ENCODE measurements at regions not wholly inside any gene's neighbourhood (a gene's known extent, or its start where the extent isn't known, plus 50 kb on each side); places are given as distances from the start of the nearest gene placed in this dataset.

DNA sequence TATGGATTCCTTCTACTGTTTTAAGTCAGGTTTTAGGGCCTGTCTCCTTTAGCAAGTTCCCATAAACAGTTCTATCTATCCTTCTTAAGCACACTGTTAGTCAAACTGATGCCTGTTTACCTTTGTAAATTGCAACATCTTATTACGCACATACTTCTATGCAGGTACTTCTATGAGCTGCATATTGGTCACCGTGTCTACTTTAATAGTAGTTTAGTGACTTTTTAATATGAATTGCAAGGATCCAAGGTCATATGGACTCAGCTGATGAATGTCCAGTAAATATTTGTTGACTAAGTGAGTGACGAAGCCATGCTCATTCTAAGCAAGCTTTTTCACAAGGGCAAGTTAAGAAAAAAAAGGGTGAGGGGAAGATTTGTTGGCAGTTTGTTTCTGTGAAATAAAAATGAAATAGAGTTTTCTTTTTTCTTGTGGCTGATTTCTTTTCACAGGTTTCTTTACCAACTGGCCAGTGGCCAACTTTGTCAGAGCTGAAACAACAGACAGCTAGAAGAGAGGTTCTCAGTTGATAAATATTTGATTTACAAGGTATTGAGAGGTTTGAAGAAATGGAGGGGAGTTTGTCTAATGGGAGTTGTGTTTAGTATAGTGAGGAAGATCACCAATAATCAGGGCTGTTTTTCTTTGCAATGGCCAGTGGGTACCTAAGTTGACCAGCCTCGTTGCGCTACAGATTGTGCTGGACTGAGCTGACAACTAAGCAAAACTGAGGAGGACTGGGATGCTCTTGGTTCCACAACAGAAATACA, 141.1 kb downstream of the SLC15A5 start:
- DNase-seq = no peak

DNA sequence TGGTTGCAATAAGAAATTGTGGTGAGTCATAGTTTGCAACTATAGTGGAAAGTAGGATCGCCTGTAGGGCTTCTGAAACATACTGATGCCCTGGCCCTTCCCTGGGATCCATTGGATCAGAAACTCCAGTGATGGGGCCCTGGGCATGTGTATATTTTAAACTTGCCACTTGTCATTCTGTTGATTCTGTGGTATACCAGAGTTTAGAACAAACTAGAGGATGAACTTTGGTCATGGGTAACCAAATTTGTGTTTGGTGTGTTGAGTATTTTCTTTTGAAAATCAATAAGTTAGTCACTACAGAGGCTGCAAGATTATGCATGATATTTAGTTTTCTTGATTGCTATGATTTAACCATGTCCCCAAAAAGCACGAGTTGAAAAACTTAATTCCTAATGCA, 142.2 kb downstream of the SLC15A5 start:
- DNase-seq = no peak

DNA sequence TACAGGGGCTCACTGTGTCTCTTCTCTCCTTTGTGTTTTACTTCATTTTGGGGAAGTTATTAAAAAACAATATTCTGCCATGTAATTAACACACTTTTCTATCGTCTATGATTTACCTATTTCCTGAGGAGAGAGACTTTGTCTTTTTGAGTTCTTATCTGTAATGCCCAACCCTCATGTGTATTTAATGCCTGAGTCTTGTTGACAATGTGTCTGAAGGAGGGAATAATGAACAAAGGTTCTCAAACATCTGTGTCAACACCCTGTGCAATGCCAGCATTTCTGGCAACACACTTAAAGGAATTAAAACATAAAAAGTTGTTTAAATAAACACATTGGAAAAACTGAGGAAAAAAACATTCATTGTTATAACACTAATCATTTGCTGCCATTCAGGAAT, 147.1 kb downstream of the SLC15A5 start:
- no peak for DNase-seq

DNA sequence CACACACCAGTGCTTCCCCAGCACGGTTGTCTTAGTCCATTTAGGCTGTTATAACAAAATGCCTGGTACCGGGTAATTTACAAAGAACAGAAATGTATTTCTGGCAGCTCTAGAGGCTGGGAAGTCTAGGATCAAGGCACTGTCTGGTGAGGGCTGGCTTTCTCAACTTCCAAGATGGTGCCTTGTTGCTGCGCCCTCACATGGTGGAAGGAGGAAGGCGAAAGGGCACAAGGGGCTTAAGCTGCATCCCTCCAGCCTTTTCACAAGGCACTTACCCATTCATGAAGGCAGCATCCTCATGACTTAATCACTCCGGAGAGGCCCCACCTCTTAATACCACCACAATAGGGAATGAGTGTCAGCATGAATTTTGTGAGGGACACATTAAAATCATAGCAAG, 155.5 kb downstream of the SLC15A5 start:
- DNase-seq = no peak

DNA sequence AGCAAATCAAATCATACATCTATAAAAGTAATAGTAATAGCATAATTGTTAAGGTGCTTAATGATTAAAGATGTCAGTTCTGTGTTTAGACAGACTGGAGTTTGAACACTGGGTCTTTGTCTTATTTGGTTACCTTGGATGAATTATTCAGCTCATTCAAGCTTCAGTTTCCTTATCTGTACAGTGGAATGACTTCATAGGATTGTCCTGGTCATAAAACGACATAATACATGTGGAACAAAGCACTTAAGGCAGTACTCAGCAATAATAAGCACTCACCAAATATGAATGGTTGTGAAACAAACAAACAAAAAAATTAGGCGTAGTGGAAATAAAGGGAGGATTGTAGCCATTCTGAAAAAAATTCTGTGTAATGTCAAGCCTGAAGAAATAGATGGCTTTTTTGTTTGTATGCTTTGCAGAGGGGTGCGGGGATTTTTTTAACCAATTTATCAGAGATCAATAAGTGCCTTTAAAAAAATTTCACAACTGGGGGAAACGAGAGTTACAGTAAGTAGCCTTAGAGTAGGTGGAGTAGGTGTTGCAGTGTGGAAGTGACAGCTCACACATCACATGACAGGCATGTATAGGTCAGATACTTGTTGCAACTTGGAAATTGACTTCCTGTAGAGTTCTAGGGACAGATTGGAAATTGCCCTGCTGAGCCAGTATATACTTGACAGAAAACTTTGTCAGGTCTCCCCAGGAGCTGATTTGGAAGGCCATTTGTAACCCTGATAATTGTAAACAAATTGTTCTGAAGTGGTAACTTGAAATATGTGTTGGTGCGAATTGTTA, 157.7 kb downstream of the SLC15A5 start:
- no peak for DNase-seq

DNA sequence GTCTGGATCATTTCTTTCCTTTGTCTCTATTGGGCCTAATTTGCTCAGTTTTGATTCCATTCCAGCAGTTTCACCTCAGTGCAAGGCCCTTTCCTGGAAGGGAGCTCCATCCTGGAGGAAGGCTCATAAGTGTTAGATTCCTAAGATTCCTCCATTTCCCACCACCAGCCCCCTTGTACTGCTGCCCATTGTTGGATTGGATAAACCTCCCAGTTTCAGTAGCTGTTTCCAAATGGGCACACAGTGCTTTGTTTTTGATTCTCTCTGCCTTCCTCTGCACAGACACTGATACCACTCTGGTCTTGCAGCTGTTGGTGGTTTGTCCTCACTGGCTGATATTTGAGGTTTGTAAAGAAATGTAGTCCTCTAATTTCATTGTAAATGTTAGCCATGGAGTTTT, 158.9 kb downstream of the SLC15A5 start:
- DNase-seq = no peak

DNA sequence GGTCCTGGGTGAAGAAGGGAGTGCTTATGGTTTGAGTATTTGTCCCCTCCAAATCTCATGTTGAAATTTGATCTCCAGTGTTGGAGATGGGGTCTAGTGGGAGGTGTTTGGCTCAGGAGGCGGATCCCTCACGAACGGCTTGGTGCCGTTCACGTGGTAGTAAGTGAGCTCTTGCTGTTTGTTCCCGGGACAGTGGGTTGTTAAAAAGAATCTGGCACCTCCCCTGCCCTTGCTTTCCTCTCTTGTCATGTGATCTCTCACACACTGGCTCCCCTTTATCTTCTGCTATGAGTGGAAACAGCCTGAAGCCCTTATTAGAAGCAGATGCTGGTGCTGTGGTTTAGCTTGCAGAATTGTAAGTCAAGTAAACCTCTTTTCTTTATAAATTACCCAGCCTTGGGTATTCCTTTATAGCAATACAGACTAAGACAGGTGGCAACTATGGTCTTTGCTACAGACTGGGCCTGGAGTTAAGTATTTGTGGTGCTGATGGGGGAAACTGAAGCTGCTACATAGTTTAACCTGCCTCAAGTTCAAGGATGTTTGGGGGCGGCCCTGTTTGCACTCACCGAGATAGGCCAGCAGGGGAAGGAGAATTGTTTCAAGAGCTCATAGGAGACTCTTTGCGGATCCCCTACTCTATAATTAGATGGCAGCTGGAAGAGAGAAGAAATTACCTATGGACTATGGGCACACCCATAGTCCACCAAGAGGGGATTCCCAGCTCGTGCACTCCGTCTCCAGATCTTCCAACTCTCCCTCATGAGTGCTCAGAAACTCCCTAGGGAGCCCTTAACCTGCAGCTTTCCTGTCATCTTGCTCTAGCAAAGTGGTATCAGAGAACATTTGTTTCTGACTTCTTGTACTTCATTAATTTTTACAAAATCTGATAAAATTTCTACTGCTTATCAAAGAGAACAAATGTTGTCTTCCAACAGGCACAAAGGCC, 164.6 kb downstream of the SLC15A5 start:
- DNase-seq = peak; percentile 9

DNA sequence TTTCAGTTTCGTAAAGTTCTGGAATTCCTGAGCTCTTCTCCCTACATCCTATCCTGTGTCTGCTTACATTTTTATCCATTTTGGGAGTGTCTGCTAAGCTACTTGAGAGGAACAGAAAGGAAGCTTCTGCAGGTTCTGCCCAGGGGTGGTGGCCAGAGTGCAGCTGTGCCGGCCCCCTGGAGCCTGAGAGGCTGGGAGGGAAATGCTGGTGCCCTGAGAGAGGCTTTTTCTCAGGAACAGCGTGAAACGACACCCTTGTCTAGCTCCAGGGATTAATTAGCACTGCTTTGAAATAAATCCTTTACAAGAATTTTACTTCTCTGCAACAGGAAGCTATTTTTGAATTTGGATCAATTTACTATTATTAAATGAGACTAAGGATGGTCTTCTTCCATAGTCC, 165.4 kb downstream of the SLC15A5 start:
- DNase-seq = no peak

DNA sequence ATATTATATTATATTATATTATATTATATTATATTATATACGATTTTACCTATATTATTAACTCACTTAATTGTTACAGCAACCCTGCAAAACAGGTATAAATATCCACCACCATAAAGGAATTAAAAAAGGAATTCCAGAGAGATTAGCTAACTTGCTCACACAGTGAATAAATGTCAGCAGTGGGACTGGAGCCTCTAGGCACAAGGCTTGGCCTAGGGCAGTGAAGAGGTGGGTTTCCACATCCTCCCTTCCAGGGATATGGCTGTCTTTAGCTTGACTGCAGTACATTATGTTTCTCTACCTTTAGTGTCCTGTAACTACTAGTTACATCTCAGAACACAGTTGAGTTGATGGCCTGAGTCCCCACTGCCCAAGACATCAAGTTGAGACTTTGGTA, 166.9 kb downstream of the SLC15A5 start:
- DNase-seq = no peak

DNA sequence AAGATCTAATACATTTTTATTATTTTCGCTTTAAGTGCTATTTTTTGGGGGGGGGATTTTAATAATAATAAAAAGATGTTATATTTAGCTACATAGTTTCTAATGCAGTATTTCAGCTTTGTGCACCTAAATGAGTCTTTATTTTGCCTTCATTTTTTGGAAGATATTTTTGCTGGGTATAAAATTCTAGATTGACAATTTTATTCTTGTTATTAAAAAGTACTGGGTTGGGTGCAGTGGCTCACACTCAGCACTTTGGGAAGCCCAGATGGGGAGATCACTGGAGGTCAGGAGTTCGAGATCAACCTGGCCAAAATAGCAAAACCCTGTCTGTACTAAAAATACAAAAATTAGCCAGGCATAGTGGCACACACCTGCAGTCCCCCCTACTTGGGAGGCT, 173.6 kb downstream of the SLC15A5 start:
- DNase-seq = no peak

DNA sequence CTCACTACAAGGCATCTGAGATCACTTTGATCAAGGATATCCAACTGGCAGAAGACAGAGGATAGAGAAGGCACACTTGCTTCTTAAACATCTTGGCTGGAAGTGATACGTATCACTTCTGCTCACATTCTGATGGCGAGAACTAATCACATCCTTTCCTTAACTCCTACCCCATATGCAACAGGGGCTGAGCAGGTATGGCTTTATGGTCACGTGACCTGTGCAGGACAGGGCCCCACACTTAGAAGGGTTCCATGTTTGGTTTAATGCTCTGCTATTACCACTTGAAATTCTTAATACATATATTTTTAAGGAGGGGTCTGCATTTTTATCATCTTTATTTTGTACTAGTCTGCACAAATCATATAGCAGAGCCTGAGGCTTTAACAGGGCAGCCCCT, 177.3 kb downstream of the SLC15A5 start:
- DNase-seq = no peak

DNA sequence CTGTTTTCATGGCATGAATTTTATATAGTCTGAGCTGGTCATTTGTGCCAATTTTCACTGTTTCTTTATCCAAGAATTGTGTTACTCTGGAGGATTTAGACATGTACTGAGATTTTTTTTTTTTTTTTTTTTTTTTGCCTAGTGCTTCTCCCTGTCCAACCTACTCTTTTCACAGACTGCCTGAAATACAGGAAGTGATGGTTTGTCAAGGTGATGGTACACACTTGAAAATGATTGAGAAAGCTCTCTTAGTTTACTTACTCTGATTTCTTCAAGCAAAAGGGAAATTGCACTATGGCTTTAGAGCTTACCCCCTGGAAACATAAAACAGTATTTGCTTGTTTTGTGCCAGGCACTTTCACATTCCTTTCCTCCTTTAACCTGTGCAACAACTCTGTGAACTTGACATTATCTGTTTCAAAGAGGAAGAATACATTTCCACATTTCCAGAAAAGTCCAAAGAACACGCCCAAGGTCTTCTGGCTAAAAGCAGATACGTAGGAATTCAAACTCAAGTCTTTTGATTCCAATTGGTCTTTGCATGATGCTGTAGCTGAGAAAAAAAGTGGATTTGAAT, 181.1 kb downstream of the SLC15A5 start:
- DNase-seq = no peak

DNA sequence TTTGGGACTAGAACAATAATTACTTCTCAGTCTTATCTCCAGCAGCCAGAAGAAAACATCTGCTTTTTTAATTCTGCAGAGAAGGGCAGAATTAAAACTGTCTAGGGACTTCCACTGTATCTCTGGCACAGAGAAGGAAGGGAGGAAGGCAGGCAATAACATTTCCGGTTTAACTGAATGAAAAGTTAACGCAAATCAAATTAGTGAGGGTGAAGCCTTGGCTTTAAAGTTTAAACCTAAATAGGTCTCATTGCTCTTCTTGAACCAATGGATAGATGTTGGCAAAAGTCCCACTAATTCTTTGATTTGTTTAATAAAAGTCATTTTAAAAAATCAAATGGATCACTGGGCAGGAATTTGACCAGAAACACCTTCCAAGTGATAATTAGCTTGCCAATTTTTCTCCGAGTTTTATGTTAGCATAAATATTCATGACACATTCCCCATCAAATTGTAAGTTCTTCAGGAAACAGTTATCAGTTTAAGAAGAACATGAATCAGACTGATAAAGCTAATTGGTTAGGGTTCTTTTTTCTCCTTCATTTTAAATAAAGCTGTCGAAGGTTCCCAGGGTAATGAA, 181.9 kb downstream of the SLC15A5 start:
- DNase-seq = no peak

DNA sequence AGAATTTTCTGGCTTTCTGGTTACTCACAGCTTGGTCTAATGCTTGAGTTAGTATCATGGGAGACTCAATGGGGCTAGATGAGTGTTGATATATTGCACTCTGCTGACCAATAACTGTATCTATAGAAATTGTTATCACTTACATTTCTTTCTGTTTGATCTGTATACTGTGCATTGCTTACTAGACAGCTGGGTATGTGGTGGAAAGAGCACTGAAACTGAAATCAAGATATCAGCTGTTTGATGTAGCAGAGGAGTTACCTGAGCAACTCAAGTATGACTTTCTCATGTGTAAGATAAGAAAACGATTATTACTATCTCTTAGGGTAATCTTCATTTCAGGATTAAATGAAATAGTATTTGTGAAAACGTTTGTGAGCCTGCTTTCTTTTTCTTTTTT, 183.0 kb downstream of the SLC15A5 start:
- no peak for DNase-seq

DNA sequence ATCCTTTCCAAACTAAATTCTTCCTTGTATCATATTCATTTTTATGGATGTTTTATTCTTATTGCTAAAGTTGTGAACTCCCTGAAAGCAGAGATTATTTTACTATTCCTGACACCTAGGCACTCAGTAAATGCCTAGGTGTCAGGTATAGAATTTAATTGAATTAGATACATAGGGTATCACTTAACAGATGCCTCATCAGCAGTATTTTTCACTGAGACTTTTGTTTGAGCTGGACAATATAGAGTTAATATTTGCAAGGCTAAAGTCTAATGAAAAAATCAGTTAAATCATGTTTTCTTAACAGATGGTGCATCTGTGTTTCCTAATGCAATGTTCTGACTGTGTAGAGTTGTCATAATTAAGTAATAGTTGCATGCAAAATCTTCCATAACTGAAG, 182.7 kb downstream of the DERA start:
- no peak for DNase-seq

DNA sequence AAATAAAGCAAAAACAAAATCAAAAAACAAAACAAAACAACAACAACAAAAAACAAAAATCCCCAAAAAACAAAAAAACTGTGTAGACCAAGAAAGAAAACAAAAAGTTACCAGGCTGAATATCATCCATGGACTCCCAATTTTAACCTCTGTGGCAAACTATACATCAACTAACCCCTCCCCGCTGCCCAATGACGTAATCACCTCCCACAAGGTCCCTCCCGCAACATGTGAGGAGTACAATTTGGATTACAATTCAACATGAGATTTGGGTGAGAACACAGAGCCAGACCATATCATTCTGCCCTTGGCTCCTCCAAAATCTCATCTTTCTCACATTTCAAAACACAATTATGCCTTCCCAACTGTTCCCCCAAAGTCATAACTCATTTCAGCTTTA, 179.8 kb downstream of the DERA start:
- no peak for DNase-seq

DNA sequence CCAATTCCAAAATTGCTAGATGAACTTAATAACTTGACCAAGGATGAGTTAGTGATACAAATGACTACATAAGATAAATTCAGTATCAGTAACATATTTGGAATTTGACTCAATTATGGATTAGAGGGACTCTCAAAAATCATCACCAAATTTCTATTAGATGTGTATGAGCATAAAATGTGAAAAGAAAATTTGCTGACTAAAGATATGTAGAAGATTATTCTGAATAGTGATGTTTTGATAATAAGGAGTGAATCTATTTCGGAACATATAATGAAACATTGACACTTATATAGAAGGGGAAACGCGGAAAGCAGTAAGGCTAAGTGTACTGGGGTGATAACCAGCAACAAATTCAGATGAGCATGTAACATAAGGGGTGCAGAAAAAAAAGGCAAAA, 177.3 kb downstream of the DERA start:
- DNase-seq = no peak
